ENCODE measurements at regions not wholly inside any gene's neighbourhood (a gene's known extent, or its start where the extent isn't known, plus 50 kb on each side); places are given as distances from the start of the nearest gene placed in this dataset.

GRCh38 chr15:70286113-70286806 is 188.5 kb upstream of the TLE3 start:
- TF ChIP-seq, protein P1, sequence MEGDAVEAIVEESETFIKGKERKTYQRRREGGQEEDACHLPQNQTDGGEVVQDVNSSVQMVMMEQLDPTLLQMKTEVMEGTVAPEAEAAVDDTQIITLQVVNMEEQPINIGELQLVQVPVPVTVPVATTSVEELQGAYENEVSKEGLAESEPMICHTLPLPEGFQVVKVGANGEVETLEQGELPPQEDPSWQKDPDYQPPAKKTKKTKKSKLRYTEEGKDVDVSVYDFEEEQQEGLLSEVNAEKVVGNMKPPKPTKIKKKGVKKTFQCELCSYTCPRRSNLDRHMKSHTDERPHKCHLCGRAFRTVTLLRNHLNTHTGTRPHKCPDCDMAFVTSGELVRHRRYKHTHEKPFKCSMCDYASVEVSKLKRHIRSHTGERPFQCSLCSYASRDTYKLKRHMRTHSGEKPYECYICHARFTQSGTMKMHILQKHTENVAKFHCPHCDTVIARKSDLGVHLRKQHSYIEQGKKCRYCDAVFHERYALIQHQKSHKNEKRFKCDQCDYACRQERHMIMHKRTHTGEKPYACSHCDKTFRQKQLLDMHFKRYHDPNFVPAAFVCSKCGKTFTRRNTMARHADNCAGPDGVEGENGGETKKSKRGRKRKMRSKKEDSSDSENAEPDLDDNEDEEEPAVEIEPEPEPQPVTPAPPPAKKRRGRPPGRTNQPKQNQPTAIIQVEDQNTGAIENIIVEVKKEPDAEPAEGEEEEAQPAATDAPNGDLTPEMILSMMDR (IDR thresholded peaks at IDR 0.05; ENCODE audit: unreplicated experiment): no peak
- DNase-seq (ENCODE audit: low spot score, unreplicated experiment): no peak
- H3K27ac Mint-ChIP-seq: no peak overlapping the region
- H3K27me3 Mint-ChIP-seq: peaks cover 31% of the 10 kb centered on the region
- no peaks in the 10 kb centered on the region for H3K36me3 Mint-ChIP-seq (ENCODE audit: insufficient read depth)
- H3K9me3 Mint-ChIP-seq (ENCODE audit: low read depth): no peaks in the 10 kb centered on the region
- no peak overlapping the region for H3K4me3 Mint-ChIP-seq (ENCODE audit: low read depth)
- peaks cover 7% of the 10 kb centered on the region for H3K4me1 Mint-ChIP-seq (ENCODE audit: low read depth)

DNA sequence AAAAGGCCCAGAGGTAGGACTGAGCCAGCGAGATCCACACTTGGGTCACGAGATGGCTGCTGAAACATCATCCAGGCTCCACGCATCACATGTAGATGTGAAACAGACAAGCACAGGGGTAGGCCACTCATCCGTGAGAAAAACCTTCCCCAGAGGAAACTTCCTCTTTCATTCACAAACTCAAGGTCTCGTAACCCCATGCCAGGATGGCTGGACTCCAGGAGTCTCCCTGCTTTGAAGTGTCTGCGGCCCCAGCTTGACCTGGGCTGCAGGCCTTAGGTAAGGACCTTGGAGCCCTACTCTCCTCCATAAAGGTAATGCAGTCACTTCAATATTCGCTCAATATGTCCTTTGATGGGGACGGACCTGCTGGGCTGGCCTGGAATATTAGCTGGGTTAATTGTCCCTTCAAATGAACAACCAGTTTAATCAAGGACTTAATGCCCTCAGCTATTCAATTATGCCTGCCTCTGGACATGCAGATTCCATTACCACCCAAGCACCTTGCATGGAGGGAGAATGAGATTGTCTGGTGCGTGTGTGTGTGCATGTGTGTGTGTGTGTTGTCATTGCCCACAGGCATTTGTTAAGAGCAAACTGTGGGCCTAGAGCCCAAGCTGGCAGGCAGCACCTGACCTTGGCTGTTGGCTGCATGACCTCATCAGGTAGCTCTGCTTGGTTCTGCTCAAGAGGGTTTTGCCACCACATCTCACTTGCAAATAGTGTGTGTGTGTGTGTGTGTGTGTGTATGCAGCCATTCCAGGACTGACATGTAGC is 186.9 kb upstream of the TLE3 start:
- DNase-seq (ENCODE audit: low spot score, unreplicated experiment): no peak
- Mint-ChIP-seq H3K36me3 (ENCODE audit: insufficient read depth) (no peaks in the 10 kb centered on the region), H3K4me3 (ENCODE audit: low read depth) (no peak overlapping the region), H3K27ac (no peak overlapping the region), H3K9me3 (ENCODE audit: low read depth) (no peaks in the 10 kb centered on the region), H3K27me3 (peaks cover 22% of the 10 kb centered on the region), H3K4me1 (ENCODE audit: low read depth) (peaks cover 3% of the 10 kb centered on the region)
- TF ChIP-seq, protein P1 (IDR thresholded peaks at IDR 0.05; ENCODE audit: unreplicated experiment): no peak

DNA sequence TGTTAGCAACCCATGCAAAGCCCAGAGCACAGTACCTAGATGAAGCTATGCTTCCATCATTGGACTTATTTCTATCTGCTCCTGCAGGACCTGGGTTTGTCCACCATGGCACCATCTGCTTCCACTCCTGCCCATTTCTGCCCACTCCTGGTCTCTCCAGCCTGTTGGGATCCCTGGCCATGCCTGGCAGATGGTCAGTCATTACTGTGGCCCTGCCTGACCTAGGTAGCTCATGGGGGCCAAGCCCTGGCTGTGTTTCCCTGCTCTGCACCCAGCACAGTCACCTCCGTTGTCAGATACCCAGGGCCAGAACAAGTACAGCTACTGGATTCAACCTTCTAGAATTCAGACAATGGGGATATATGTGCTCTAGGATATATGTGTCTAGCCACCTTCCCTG is 185.8 kb upstream of the TLE3 start:
- no peak for DNase-seq (ENCODE audit: low spot score, unreplicated experiment)
- H3K36me3 Mint-ChIP-seq (ENCODE audit: insufficient read depth): no peaks in the 10 kb centered on the region
- no peaks in the 10 kb centered on the region for H3K9me3 Mint-ChIP-seq (ENCODE audit: low read depth)
- TF ChIP-seq, protein P1 (IDR thresholded peaks at IDR 0.05; ENCODE audit: unreplicated experiment): no peak
- no peak overlapping the region for H3K27ac Mint-ChIP-seq
- H3K27me3 Mint-ChIP-seq: peaks cover 20% of the 10 kb centered on the region
- H3K4me1 Mint-ChIP-seq (ENCODE audit: low read depth): no peaks in the 10 kb centered on the region
- no peak overlapping the region for H3K4me3 Mint-ChIP-seq (ENCODE audit: low read depth)

- DNase-seq (ENCODE audit: low spot score, unreplicated experiment): no peak
- Mint-ChIP-seq H3K4me3 (ENCODE audit: low read depth) (no peak overlapping the region), H3K9me3 (ENCODE audit: low read depth) (no peaks in the 10 kb centered on the region), H3K4me1 (ENCODE audit: low read depth) (no peaks in the 10 kb centered on the region), H3K27ac (no peak overlapping the region), H3K27me3 (peaks cover 30% of the 10 kb centered on the region), H3K36me3 (ENCODE audit: insufficient read depth) (no peaks in the 10 kb centered on the region)
- TF ChIP-seq, protein P1 (IDR thresholded peaks at IDR 0.05; ENCODE audit: unreplicated experiment): no peak
Measured at GRCh38 chr15:70281811-70282307, 184.1 kb upstream of the TLE3 start.

- no peak for DNase-seq (ENCODE audit: low spot score, unreplicated experiment)
- peaks cover 32% of the 10 kb centered on the region for H3K27me3 Mint-ChIP-seq
- TF ChIP-seq, protein P1 (IDR thresholded peaks at IDR 0.05; ENCODE audit: unreplicated experiment): no peak
- H3K4me3 Mint-ChIP-seq (ENCODE audit: low read depth): no peak overlapping the region
- no peaks in the 10 kb centered on the region for H3K9me3 Mint-ChIP-seq (ENCODE audit: low read depth)
- H3K4me1 Mint-ChIP-seq (ENCODE audit: low read depth): no peaks in the 10 kb centered on the region
- H3K36me3 Mint-ChIP-seq (ENCODE audit: insufficient read depth): no peaks in the 10 kb centered on the region
- H3K27ac Mint-ChIP-seq: no peak overlapping the region
Measured at GRCh38 chr15:70281261-70281810, 183.6 kb upstream of the TLE3 start.

Measured in progenitor cell of endocrine pancreas (in vitro differentiated cells).